SJCRH30 (cell line): ENCODE measurements at regions not wholly inside any gene's neighbourhood (a gene's known extent, or its start where the extent isn't known, plus 50 kb on each side); places are given as distances from the start of the nearest gene placed in this dataset.

Experiments
- DNase-seq, 2 experiments: peaks; one replicate each; pipeline ENCODE4 v3.0.0-alpha.2; 2015 to 2020
- H3K27ac ChIP-seq: fragments of 250-450 bp; sonication (Bioruptor Pico); 2 replicates; pipeline ENCODE4 v1.5.1; 2020; ENCODE audit warnings: mild to moderate bottlenecking, moderate library complexity
- H3K27me3 ChIP-seq: fragments of 250-450 bp; sonication (Bioruptor Pico); 2 replicates; pipeline ENCODE4 v1.5.1; 2020; ENCODE audit warnings: mild to moderate bottlenecking, moderate library complexity
- H3K36me3 ChIP-seq: fragments of 250-450 bp; sonication (Bioruptor Pico); 2 replicates; pipeline ENCODE4 v1.5.1; 2020; ENCODE audit warnings: mild to moderate bottlenecking, moderate library complexity
- H3K4me1 ChIP-seq: fragments of 250-450 bp; sonication (Bioruptor Pico); 2 replicates; pipeline ENCODE4 v1.5.1; 2020; ENCODE audit warnings: mild to moderate bottlenecking, moderate library complexity
- H3K4me3 ChIP-seq: fragments of 250-450 bp; sonication (Bioruptor Pico); 2 replicates; pipeline ENCODE4 v1.5.1; 2020; ENCODE audit warnings: mild to moderate bottlenecking, moderate library complexity
- H3K9me3 ChIP-seq: fragments of 250-450 bp; sonication (Bioruptor Pico); replicated peaks from 2 replicates; pipeline ENCODE4 v1.5.1; 2020; ENCODE audit warnings: mild to moderate bottlenecking, moderate library complexity

- H3K27ac ChIP-seq = no peak overlapping the region
- no peak overlapping the region for H3K4me3 ChIP-seq
- H3K27me3 ChIP-seq = no peaks in the 10 kb centered on the region
- DNase-seq = no peak
- H3K4me1 ChIP-seq = peaks cover 54% of the 10 kb centered on the region
- H3K36me3 ChIP-seq = no peaks in the 10 kb centered on the region
- H3K9me3 ChIP-seq = no peaks in the 10 kb centered on the region
Measured at GRCh38 chr5:135715267-135716055, 119.0 kb upstream of the SLC25A48 start.

GRCh38 chr5:135714126-135714894, 120.2 kb upstream of the SLC25A48 start:
- H3K4me3 ChIP-seq = no peak overlapping the region
- H3K36me3 ChIP-seq = no peaks in the 10 kb centered on the region
- H3K27me3 ChIP-seq = no peaks in the 10 kb centered on the region
- H3K9me3 ChIP-seq = no peaks in the 10 kb centered on the region
- peaks cover 65% of the 10 kb centered on the region for H3K4me1 ChIP-seq
- no peak overlapping the region; the same call in 1 of the 2 replicates for H3K27ac ChIP-seq
- peak; percentile 93 to 95 for DNase-seq

GRCh38 chr5:135713161-135713915, 121.1 kb upstream of the SLC25A48 start:
- no peak for DNase-seq
- Histone ChIP-seq H3K36me3 (no peaks in the 10 kb centered on the region), H3K27ac (no peak overlapping the region), H3K9me3 (no peaks in the 10 kb centered on the region), H3K27me3 (no peaks in the 10 kb centered on the region), H3K4me1 (peaks cover 59% of the 10 kb centered on the region), H3K4me3 (no peak overlapping the region)

GRCh38 chr5:135711911-135712310, 122.6 kb upstream of the SLC25A48 start:
- no peaks in the 10 kb centered on the region for H3K9me3 ChIP-seq

GRCh38 chr5:135710045-135710675, 124.3 kb upstream of the SLC25A48 start:
- H3K4me3 ChIP-seq = no peak overlapping the region
- DNase-seq = peak; percentile 67 to 69
- H3K27me3 ChIP-seq = no peaks in the 10 kb centered on the region
- H3K9me3 ChIP-seq = no peaks in the 10 kb centered on the region
- H3K4me1 ChIP-seq = peaks cover 46% of the 10 kb centered on the region
- H3K36me3 ChIP-seq = no peaks in the 10 kb centered on the region
- H3K27ac ChIP-seq = peak overlapping the region; percentile 34

More at GRCh38 chr5:135711911-135712310, 122.6 kb upstream of the SLC25A48 start:
- Histone ChIP-seq H3K27me3 (no peaks in the 10 kb centered on the region), H3K4me1 (peaks cover 55% of the 10 kb centered on the region), H3K27ac (no peak overlapping the region), H3K36me3 (no peaks in the 10 kb centered on the region), H3K4me3 (no peak overlapping the region)
- no peak for DNase-seq

- Histone ChIP-seq H3K4me3 (no peak overlapping the region), H3K36me3 (no peaks in the 10 kb centered on the region), H3K4me1 (peaks cover 44% of the 10 kb centered on the region), H3K27ac (no peak overlapping the region; the same call in 1 of the 2 replicates), H3K27me3 (no peaks in the 10 kb centered on the region), H3K9me3 (no peaks in the 10 kb centered on the region)
- DNase-seq = no peak
Measured at GRCh38 chr5:135709208-135709575, 125.3 kb upstream of the SLC25A48 start.

GRCh38 chr5:135708481-135709207, 125.8 kb upstream of the SLC25A48 start:
- H3K4me1 ChIP-seq = peaks cover 40% of the 10 kb centered on the region
- H3K36me3 ChIP-seq = no peaks in the 10 kb centered on the region
- no peak for DNase-seq
- H3K9me3 ChIP-seq = no peaks in the 10 kb centered on the region
- H3K27ac ChIP-seq = no peak overlapping the region
- no peak overlapping the region for H3K4me3 ChIP-seq
- no peaks in the 10 kb centered on the region for H3K27me3 ChIP-seq

- no peak overlapping the region for H3K27ac ChIP-seq
- no peak overlapping the region for H3K4me3 ChIP-seq
- H3K27me3 ChIP-seq = no peaks in the 10 kb centered on the region
- DNase-seq = no peak
- no peaks in the 10 kb centered on the region for H3K36me3 ChIP-seq
- peaks cover 35% of the 10 kb centered on the region for H3K4me1 ChIP-seq
- no peaks in the 10 kb centered on the region for H3K9me3 ChIP-seq
Measured at GRCh38 chr5:135707302-135707701, 127.2 kb upstream of the SLC25A48 start.

- no peaks in the 10 kb centered on the region for H3K36me3 ChIP-seq
- H3K27ac ChIP-seq = no peak overlapping the region
- peaks cover 35% of the 10 kb centered on the region for H3K4me1 ChIP-seq
- H3K9me3 ChIP-seq = no peaks in the 10 kb centered on the region
- H3K4me3 ChIP-seq = no peak overlapping the region
- H3K27me3 ChIP-seq = no peaks in the 10 kb centered on the region
- DNase-seq = no peak
Measured at GRCh38 chr5:135706893-135707292, 127.6 kb upstream of the SLC25A48 start.

GRCh38 chr5:135706474-135706873, 127.7 kb upstream of the CXCL14 start:
- Histone ChIP-seq H3K27me3 (no peaks in the 10 kb centered on the region), H3K27ac (no peak overlapping the region), H3K4me1 (peaks cover 35% of the 10 kb centered on the region), H3K4me3 (no peak overlapping the region), H3K9me3 (no peaks in the 10 kb centered on the region), H3K36me3 (no peaks in the 10 kb centered on the region)
- DNase-seq = no peak

- no peak overlapping the region for H3K27ac ChIP-seq
- no peaks in the 10 kb centered on the region for H3K36me3 ChIP-seq
- no peaks in the 10 kb centered on the region for H3K9me3 ChIP-seq
- H3K4me1 ChIP-seq = peaks cover 32% of the 10 kb centered on the region
- no peak overlapping the region for H3K4me3 ChIP-seq
- no peaks in the 10 kb centered on the region for H3K27me3 ChIP-seq
- DNase-seq = no peak
Measured at GRCh38 chr5:135705941-135706466, 127.2 kb upstream of the CXCL14 start.

GRCh38 chr5:135705141-135705631, 126.4 kb upstream of the CXCL14 start:
- H3K27me3 ChIP-seq = no peaks in the 10 kb centered on the region
- DNase-seq = peak; percentile 35 to 45
- peak overlapping the region; percentile 25; the same call in 1 of the 2 replicates for H3K27ac ChIP-seq
- H3K9me3 ChIP-seq = no peaks in the 10 kb centered on the region
- no peaks in the 10 kb centered on the region for H3K36me3 ChIP-seq
- peaks cover 24% of the 10 kb centered on the region for H3K4me1 ChIP-seq
- no peak overlapping the region for H3K4me3 ChIP-seq

- DNase-seq = no peak
- Histone ChIP-seq H3K27ac (peak overlapping the region; percentile 25; the same call in 1 of the 2 replicates), H3K4me1 (peaks cover 18% of the 10 kb centered on the region), H3K27me3 (no peaks in the 10 kb centered on the region), H3K36me3 (no peaks in the 10 kb centered on the region), H3K9me3 (no peaks in the 10 kb centered on the region), H3K4me3 (no peak overlapping the region)
Measured at GRCh38 chr5:135704616-135705015, 125.8 kb upstream of the CXCL14 start.
